ENCODE measurements at regions not wholly inside any gene's neighbourhood (a gene's known extent, or its start where the extent isn't known, plus 50 kb on each side); places are given as distances from the start of the nearest gene placed in this dataset.

GRCh38 chr4:123485601-123486000 lies 89.0 kb downstream of the SPRY1 start:
- no peak overlapping the region for H3K9ac ChIP-seq (ENCODE audit: low read length in 3 of 3)
- intact Hi-C loops (cut with DNase I) = no loop called here
- no peaks in the 10 kb centered on the region for H3K9me3 ChIP-seq (ENCODE audit: control insufficient read depth in 2 of 3, insufficient read depth in 1 of 3, low read length in 3 of 3)
- H3K27ac ChIP-seq (ENCODE audit: low read depth in 2 of 2, low read length in 2 of 2) = no peak overlapping the region
- DNase-seq (no peak), FAIRE-seq (no peak)
- no peaks in the 10 kb centered on the region for H3K27me3 ChIP-seq (ENCODE audit: control insufficient read depth, insufficient read depth, low read length)
- no peaks in the 10 kb centered on the region for H3K4me1 ChIP-seq (ENCODE audit: control insufficient read depth in 2 of 3, insufficient read depth in 2 of 3, low read depth in 1 of 3, low read length in 3 of 3)
- TF ChIP-seq, protein P1, sequence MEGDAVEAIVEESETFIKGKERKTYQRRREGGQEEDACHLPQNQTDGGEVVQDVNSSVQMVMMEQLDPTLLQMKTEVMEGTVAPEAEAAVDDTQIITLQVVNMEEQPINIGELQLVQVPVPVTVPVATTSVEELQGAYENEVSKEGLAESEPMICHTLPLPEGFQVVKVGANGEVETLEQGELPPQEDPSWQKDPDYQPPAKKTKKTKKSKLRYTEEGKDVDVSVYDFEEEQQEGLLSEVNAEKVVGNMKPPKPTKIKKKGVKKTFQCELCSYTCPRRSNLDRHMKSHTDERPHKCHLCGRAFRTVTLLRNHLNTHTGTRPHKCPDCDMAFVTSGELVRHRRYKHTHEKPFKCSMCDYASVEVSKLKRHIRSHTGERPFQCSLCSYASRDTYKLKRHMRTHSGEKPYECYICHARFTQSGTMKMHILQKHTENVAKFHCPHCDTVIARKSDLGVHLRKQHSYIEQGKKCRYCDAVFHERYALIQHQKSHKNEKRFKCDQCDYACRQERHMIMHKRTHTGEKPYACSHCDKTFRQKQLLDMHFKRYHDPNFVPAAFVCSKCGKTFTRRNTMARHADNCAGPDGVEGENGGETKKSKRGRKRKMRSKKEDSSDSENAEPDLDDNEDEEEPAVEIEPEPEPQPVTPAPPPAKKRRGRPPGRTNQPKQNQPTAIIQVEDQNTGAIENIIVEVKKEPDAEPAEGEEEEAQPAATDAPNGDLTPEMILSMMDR (IDR thresholded peaks at IDR 0.05; ENCODE audit: borderline replicate concordance, extremely low read depth, insufficient read depth) = no peak
- H3K4me3 ChIP-seq (ENCODE audit: low read length in 3 of 3) = no peak overlapping the region
- H3K36me3 ChIP-seq (ENCODE audit: control insufficient read depth in 2 of 3, insufficient read depth in 3 of 3, low read length in 3 of 3) = no peaks in the 10 kb centered on the region

GRCh38 chr4:123488916-123489315 lies 92.3 kb downstream of the SPRY1 start:
- intact Hi-C loops (cut with DNase I) = no loop called here
- H3K9me3 ChIP-seq (ENCODE audit: control insufficient read depth in 2 of 3, insufficient read depth in 1 of 3, low read length in 3 of 3) = no peaks in the 10 kb centered on the region
- no peak overlapping the region for H3K9ac ChIP-seq (ENCODE audit: low read length in 3 of 3)
- no peaks in the 10 kb centered on the region for H3K36me3 ChIP-seq (ENCODE audit: control insufficient read depth in 2 of 3, insufficient read depth in 3 of 3, low read length in 3 of 3)
- H3K4me1 ChIP-seq (ENCODE audit: control insufficient read depth in 2 of 3, insufficient read depth in 2 of 3, low read depth in 1 of 3, low read length in 3 of 3) = no peaks in the 10 kb centered on the region
- FAIRE-seq (no peak), DNase-seq (no peak)
- no peak overlapping the region for H3K4me3 ChIP-seq (ENCODE audit: low read length in 3 of 3)
- H3K27me3 ChIP-seq (ENCODE audit: control insufficient read depth, insufficient read depth, low read length) = no peaks in the 10 kb centered on the region
- TF ChIP-seq, protein P1 (IDR thresholded peaks at IDR 0.05; ENCODE audit: borderline replicate concordance, extremely low read depth, insufficient read depth) = no peak
- H3K27ac ChIP-seq (ENCODE audit: low read depth in 2 of 2, low read length in 2 of 2) = no peak overlapping the region

GRCh38 chr4:123495530-123495929 lies 98.9 kb downstream of the SPRY1 start:
- no peaks in the 10 kb centered on the region for H3K36me3 ChIP-seq (ENCODE audit: control insufficient read depth in 2 of 3, insufficient read depth in 3 of 3, low read length in 3 of 3)
- no peak overlapping the region for H3K4me3 ChIP-seq (ENCODE audit: low read length in 3 of 3)
- H3K4me1 ChIP-seq (ENCODE audit: control insufficient read depth in 2 of 3, insufficient read depth in 2 of 3, low read depth in 1 of 3, low read length in 3 of 3) = no peaks in the 10 kb centered on the region
- FAIRE-seq (no peak), DNase-seq (no peak)
- TF ChIP-seq, protein P1 (IDR thresholded peaks at IDR 0.05; ENCODE audit: borderline replicate concordance, extremely low read depth, insufficient read depth) = no peak
- H3K9me3 ChIP-seq (ENCODE audit: control insufficient read depth in 2 of 3, insufficient read depth in 1 of 3, low read length in 3 of 3) = no peaks in the 10 kb centered on the region
- H3K27ac ChIP-seq (ENCODE audit: low read depth in 2 of 2, low read length in 2 of 2) = no peak overlapping the region
- intact Hi-C loops (cut with DNase I) = no loop called here
- H3K27me3 ChIP-seq (ENCODE audit: control insufficient read depth, insufficient read depth, low read length) = no peaks in the 10 kb centered on the region
- no peak overlapping the region for H3K9ac ChIP-seq (ENCODE audit: low read length in 3 of 3)

- Histone ChIP-seq H3K36me3 (ENCODE audit: control insufficient read depth in 2 of 3, insufficient read depth in 3 of 3, low read length in 3 of 3) (no peaks in the 10 kb centered on the region), H3K4me1 (ENCODE audit: control insufficient read depth in 2 of 3, insufficient read depth in 2 of 3, low read depth in 1 of 3, low read length in 3 of 3) (no peaks in the 10 kb centered on the region), H3K9me3 (ENCODE audit: control insufficient read depth in 2 of 3, insufficient read depth in 1 of 3, low read length in 3 of 3) (no peaks in the 10 kb centered on the region), H3K27ac (ENCODE audit: low read depth in 2 of 2, low read length in 2 of 2) (no peak overlapping the region), H3K4me3 (ENCODE audit: low read length in 3 of 3) (no peak overlapping the region), H3K9ac (ENCODE audit: low read length in 3 of 3) (no peak overlapping the region), H3K27me3 (ENCODE audit: control insufficient read depth, insufficient read depth, low read length) (no peaks in the 10 kb centered on the region)
- TF ChIP-seq, protein P1 (IDR thresholded peaks at IDR 0.05; ENCODE audit: borderline replicate concordance, extremely low read depth, insufficient read depth) = no peak
- intact Hi-C loops (cut with DNase I) = no loop called here
- DNase-seq = no peak
- FAIRE-seq = no peak
Measured at GRCh38 chr4:123496421-123496820, 99.8 kb downstream of the SPRY1 start.
